T follicular helper cell (primary cell): ENCODE measurements at regions not wholly inside any gene's neighbourhood (a gene's known extent, or its start where the extent isn't known, plus 50 kb on each side); places are given as distances from the start of the nearest gene placed in this dataset.
"Not testable (repeated sequence)": the region's sequence is repeated elsewhere in the genome, so short reads cannot be mapped to it uniquely, and the experiment has no call there.

Experiments used
- DNase-seq: peaks from one replicate; pipeline ENCODE4 v3.0.0-alpha.2; 2020; ENCODE audit warnings: low read depth

GRCh38 chr21:31455506-31455905 is 111.4 kb upstream of the TIAM1 start:
- DNase-seq: no peak

DNA sequence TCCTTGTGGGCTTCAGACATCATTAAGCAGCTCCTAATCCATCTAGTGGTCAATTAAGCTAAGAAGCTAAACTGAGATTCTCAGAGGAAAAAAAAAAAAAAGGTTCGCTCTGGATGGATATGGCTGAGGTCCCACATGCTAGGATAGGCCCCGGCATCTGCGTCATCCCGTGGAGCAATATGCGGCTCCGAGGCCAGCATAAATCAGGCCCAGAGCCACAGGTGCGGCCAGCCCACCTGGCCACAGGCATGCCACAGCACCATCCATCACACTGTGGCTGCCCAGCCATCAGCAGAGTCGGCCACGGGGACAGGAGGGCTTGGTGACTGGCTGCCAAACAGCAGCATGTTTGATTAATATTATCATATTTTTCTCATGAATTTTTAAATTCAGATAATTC is 106.9 kb upstream of the TIAM1 start:
- DNase-seq: no peak

DNA sequence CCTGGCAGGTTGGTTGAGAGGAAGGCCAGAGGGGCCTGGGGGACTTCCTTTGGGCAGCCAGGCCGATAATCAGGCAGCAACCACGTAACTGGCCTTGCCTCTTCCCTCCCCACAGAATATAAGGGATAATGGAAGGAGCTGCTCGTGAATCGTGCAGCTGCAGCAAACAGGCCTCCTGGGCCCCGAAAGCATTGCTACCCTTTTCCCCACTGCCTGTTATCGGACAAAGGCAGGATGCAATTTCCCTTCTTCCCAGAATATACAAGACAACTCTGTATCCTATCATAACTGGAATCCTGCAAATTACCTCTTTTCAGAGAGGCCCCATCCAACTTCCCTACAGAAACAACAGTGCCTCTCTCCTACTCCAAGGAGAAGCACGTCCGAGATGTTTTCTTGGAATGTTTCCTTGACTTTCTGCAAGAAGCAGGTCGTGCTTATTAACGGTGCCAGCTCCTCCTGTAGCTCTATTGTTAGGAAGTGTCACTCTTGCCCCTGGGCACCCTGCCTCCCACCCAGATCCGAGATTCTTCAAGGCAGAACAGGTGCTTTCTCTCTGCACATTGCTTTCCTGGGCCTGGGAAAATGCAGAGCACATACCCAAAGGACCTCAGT is 106.0 kb upstream of the TIAM1 start:
- DNase-seq: no peak

DNA sequence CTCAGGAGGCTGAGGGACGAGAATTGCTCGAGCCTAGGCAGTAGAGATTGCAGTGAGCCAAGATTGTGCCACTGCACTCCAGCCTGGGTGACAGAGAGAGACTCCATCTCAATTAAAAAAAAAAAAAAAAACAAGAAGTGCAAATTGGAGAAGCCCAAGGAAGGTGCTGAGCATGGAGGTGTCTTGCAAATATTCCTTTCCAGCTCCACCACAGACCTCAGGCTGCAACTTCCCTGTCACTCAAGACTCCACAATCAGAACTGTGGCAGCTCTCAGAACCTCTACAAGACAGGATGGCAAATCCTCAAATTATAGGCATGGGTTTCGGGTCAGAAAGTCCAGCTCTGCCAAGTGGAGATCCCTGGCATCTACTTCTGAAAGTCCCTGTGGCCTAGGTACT is 104.4 kb upstream of the TIAM1 start:
- DNase-seq: no peak

- DNase-seq: no peak
Measured at GRCh38 chr21:31447505-31447904, 103.4 kb upstream of the TIAM1 start.

DNA sequence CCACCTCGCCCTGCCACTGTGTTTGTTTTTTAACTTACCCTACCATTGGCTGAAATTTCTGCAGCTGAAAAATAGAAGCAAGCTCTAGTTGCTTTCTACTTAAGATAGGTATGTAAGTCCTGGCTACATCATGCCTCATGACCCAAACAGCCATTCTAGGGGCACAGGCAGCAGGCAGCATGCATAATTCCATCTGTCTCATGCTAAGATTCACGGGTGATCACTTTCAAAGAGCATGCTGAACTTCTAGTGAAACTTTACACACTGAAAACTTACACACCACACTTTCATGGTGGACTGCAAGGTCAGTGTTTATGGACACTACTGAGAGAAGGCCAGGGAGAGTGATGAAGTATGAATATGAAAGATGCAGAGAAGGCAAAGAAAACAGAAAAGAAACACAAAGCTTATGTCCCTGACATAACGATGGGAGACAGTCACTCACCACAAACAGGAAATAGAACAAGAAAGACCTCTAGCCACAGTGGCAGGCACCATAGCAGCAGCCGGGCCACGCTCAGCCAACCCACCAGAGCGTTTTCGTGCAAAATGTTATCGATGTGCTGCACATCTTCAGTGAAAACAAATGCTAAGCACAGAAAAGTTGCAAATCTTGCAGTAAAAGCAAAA is 102.3 kb upstream of the TIAM1 start:
- peak; percentile 4 for DNase-seq

GRCh38 chr21:31445137-31445536 is 101.1 kb upstream of the TIAM1 start:
- no peak for DNase-seq

DNA sequence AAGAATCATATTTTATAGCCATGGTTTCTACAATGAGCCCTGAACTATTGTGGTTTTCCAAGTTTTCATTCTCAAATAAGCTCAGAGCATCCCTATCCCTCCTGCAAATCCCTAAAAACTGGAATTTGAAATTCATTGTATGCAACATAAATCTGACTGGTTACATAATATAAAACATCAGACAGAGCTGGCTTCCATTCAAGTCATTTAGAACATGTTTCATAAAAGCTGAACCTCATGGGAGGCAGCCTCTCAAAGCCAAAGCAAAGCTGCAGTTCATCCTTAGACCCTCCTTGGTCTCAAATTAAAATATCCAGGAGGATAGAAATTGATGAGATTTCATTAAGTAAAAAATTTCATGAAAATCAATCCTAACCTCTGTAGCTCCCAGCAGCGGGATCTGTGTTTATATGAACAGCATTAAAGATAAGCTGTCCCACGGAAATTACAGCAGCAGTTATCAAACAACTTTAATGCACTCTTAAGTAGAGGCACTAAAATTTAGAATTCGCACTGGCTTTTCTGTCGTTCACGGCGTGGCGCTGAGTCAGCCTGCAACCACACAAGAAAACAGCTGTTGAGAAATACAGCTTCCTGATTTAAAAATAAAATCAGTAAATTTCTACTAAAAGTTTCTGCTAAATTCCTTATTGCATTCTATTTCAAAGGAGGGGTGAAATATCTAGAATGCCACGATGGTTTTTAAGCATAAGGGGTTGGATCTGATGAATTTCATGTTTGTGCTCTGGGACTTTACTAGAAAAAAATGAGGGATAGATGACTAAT is 99.9 kb upstream of the TIAM1 start:
- DNase-seq: no peak

- no peak for DNase-seq
Measured at GRCh38 chr21:31442339-31442738, 98.3 kb upstream of the TIAM1 start.

- DNase-seq: no peak
Measured at GRCh38 chr21:31429506-31429905, 85.4 kb upstream of the TIAM1 start.

- no peak for DNase-seq
Measured at GRCh38 chr21:31426235-31426797, 82.3 kb upstream of the TIAM1 start.

- DNase-seq: no peak
Measured at GRCh38 chr21:31425138-31425537, 81.1 kb upstream of the TIAM1 start.

- no peak for DNase-seq
Measured at GRCh38 chr21:31424058-31424457, 80.0 kb upstream of the TIAM1 start.

DNA sequence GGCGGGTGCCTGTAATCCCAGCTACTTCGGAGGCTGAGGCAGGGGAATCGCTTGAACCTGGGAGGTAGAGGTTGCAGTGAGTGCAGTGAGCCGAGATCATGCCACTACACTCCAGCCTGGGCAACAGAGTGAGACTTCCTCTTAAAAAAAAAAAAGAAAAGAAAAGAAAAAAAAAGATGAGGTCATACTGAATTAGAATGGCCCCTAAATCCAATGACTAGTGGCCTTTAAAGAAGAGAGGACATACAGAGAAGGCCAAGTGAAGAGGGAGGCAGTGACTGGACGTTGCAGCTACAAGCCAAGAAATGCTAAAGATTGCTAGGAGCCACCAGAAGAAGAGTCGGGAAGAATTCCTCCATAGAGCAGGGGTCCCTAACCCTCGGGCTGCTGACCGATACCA is 76.9 kb upstream of the TIAM1 start:
- DNase-seq: no peak

GRCh38 chr21:31420354-31420753 is 76.3 kb upstream of the TIAM1 start:
- no peak for DNase-seq

- no peak for DNase-seq
Measured at GRCh38 chr21:31418377-31419001, 74.4 kb upstream of the TIAM1 start.

DNA sequence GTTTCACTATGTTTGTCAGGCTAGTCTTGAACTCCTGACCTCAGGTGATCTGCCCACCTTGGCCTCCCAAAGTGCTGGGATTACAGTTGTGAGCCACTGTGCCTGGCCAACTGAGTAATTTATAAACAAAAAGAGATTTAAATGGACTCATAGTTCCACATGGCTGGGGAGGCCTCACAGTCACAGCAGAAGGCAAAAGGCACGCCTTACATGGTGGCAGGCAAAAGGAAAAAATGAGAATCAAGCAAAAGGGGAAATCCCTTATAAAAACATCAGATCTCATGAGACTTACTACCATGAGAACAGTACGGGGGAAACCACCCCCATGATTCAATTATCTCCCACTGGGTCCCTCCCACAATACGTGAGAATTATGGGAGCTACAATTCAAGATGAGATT is 73.2 kb upstream of the TIAM1 start:
- not testable (repeated sequence) for DNase-seq

DNA sequence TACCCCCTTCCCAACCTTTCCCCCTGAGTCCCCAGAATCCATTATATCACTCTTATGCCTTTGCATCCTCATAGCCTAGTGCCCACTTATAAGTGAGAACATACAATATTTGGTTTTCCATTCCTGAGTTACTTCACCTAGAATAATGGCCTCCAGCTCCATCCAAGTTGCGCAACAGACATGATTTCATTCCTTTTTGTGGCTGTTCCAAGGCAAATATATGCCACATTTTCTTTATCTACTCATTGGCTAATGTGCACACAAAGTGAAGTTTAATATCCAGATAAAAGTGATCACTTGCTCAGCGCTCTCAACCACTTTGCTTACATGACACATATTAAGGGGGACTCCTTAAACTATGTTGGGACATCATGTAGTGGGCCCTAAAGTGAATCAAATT is 72.4 kb upstream of the TIAM1 start:
- DNase-seq: no peak

DNA sequence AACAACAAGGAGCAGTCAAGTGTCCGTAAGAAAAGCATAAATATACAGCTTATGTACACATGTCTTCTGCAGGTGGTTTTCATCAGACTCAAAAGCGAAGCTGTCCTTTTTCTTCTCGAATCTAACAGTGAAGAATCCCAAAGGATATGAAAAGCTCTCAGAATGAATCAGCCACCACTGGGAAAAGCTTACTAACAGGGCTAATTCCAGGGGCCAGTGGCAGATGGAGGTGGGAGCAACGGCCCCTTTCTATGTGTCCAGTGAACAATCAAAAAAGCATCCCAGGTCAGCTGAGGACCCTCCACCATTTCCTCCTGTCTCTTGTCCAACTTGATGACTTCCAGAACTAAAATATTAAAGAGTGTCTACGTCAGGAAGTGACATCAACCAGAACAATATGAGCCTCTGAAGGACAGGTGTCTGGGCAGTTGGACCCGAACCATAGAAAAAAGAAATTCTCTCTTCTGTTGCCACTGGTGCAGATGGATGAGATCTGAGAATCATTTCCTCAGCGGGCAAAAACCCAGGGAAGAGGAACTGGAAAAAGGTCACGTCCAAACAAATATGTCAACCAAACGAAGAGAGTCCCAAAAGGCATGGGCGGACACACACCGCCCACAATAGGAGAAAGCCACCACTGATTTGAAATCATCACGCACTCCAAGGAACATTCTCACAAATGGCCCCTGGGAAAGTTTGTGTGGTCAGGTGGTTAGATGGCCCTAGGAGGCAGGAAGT is 70.4 kb upstream of the TIAM1 start:
- DNase-seq: no peak

- no peak for DNase-seq
Measured at GRCh38 chr21:31413698-31414097, 69.6 kb upstream of the TIAM1 start.

- no peak for DNase-seq
Measured at GRCh38 chr21:31410499-31411131, 66.6 kb upstream of the TIAM1 start.
